AG09319 (cell line): ENCODE measurements at regions not wholly inside any gene's neighbourhood (a gene's known extent, or its start where the extent isn't known, plus 50 kb on each side); places are given as distances from the start of the nearest gene placed in this dataset.

ENCODE experiments used
- DNase-seq: peaks from one replicate; pipeline ENCODE4 v3.0.0-alpha.2; 2010; ENCODE audit warnings: low read depth; ENCODE audit errors: extremely low read depth
- TF ChIP-seq, protein P1 (sequence below): IDR thresholded peaks from 2 replicates; pipeline ENCODE4 v1.5.1; 2011; ENCODE audit warnings: low read depth, mild to moderate bottlenecking, inconsistent platforms, low read length, moderate library complexity

DNA sequence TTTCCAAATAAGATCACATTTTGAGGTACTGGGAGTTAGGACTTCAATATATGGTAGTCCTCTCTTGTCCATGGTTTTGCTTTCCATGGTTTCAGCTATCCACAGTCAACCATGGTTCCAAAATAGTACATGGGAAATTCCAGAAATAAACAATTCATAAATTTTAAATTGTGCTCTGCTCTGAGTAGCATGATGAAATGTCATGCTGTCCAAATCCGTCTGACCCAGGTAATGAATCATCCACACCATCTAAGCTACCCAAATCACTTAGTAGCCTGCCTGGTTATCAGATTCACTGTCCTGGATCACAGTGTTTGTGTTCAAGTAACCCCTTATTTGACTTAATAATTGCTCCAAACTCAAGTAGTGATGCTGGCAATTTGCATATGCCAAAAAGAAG is 197.9 kb downstream of the TMTC3 start:
- TF ChIP-seq, protein P1, sequence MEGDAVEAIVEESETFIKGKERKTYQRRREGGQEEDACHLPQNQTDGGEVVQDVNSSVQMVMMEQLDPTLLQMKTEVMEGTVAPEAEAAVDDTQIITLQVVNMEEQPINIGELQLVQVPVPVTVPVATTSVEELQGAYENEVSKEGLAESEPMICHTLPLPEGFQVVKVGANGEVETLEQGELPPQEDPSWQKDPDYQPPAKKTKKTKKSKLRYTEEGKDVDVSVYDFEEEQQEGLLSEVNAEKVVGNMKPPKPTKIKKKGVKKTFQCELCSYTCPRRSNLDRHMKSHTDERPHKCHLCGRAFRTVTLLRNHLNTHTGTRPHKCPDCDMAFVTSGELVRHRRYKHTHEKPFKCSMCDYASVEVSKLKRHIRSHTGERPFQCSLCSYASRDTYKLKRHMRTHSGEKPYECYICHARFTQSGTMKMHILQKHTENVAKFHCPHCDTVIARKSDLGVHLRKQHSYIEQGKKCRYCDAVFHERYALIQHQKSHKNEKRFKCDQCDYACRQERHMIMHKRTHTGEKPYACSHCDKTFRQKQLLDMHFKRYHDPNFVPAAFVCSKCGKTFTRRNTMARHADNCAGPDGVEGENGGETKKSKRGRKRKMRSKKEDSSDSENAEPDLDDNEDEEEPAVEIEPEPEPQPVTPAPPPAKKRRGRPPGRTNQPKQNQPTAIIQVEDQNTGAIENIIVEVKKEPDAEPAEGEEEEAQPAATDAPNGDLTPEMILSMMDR = no peak
- DNase-seq = no peak

DNA sequence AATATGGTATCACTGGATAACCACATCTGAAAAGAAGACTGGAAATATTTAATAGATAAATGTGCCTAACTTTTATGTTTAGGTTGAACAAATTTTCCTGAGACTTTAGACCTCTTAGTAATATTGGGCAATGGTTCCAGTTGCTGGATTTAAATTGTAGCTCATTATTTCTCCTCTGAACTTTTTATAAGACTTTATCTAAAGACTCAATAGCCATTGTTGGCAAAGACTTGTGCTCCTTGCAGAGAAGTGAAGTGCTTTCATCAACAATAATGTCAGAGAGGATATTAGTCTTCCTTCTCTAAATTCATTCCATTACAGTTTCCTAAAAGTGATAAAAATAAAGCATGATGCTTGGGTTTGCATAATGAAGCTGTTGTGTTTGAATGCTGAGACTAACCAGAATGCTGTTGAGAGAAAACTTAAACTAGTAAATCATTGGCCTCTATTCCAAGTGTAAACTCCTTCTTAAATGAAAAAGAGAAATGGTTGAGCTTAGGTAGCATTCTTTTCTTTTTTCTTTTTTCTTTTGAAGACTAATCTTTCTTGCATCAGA is 200.2 kb downstream of the TMTC3 start:
- TF ChIP-seq, protein P1 = no peak
- DNase-seq = no peak

DNA sequence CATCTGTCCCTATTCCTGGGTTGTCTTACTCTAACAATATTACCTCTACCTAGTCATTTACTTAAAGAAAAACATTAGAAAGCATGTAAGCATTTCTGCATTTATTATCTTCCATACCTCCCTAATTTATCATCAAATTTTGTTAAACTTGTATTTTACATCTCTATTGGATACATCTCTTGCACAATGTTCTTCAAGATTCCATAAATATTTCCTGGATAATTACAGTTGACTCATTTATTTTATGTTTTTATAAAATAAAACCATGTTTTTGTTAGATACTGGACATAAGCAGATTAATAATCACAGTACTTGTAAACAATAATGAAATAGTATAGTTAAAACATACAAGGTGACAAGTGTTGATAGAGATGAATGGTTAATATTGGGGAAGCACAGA is 209.0 kb downstream of the TMTC3 start:
- DNase-seq = no peak

DNA sequence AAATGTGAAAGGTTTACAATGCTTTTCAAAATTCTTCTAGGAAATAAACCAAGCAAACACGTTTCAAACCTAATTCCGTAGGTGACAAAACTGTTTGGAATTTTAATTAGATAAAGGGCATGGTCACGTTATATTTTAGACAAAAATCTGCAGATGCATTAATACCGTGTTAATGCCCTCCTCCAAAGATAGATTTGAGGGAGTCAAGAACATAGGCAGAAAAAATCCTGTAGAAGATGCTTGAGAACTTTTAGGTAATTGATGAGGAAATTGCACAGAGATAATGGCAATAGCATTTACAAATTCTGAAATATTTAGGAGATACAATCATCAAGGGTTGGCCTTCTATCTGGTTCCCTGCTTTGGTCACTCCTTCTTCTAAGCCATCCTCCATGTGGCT is 212.6 kb downstream of the TMTC3 start:
- no peak for DNase-seq
- TF ChIP-seq, protein P1 = no peak

More for the DNA sequence above, 209.0 kb downstream of the TMTC3 start:
- TF ChIP-seq, protein P1 = no peak

DNA sequence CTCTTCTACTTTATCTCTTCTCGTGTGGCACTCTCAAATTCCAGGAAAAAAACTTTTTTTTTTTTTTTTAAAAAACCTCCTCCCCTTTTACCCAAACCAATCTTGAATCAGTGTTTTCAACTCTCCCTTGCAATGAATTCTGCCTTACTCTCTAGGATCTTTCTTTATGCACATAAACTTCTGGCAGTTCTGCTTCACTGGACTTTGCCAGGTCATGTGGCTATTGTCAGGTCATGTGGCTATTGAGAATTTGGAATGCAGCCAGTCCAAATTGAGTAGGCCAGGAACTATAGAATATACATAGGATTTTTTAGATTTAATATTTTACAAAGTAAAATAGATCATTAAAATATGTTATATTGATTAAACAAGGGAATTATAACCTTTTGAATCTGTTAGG is 218.2 kb downstream of the TMTC3 start:
- DNase-seq = no peak
- TF ChIP-seq, protein P1 = no peak

DNA sequence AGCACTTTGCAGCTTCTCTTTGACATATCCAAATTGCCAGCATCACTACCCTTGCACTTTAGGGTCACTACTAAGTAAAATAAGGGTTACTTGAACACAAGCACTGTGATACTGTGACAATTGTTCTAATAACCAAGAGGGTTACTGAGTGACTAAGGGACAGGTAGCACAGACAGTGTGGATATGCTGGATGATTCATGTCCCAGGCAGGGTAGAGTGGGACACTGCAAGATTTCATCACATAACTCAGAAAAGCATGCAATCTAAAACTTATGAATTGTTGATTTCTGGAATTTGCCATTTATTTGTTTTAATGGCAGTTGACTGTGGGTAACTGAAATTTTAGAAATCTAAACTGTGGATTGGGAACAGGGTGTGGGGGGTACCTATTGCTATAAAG is 218.8 kb downstream of the KITLG start:
- TF ChIP-seq, protein P1 = no peak
- no peak for DNase-seq

DNA sequence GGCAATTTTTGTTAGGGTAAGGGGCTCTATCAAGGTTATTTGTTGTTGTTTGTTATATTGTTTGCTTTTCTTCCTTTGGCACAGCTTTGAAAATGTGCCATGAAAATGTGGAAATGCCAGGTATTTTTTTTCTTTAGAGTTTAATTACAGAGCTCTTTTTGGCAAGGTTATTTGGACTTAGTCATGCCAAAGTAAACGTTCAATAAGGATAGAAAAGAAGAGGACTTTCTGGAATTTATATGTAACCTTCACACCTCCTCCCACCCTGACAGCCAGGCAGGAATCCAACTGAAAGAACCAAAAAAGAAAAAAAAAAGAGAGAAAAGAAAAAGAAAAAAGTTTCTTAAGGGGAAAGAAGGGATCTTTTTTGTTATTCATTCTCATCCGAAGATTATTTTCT is 217.8 kb downstream of the KITLG start:
- TF ChIP-seq, protein P1 = no peak
- no peak for DNase-seq
